GM21423 (cell line): ENCODE measurements at regions not wholly inside any gene's neighbourhood (a gene's known extent, or its start where the extent isn't known, plus 50 kb on each side); places are given as distances from the start of the nearest gene placed in this dataset.

Experiments used
- ATAC-seq: cut with Tn5 transposase; IDR thresholded peaks from one replicate; pipeline ENCODE4 v1.9.1; 2021; ENCODE audit warnings: mild to moderate bottlenecking, moderate library complexity; ENCODE audit not compliant: unreplicated experiment

DNA sequence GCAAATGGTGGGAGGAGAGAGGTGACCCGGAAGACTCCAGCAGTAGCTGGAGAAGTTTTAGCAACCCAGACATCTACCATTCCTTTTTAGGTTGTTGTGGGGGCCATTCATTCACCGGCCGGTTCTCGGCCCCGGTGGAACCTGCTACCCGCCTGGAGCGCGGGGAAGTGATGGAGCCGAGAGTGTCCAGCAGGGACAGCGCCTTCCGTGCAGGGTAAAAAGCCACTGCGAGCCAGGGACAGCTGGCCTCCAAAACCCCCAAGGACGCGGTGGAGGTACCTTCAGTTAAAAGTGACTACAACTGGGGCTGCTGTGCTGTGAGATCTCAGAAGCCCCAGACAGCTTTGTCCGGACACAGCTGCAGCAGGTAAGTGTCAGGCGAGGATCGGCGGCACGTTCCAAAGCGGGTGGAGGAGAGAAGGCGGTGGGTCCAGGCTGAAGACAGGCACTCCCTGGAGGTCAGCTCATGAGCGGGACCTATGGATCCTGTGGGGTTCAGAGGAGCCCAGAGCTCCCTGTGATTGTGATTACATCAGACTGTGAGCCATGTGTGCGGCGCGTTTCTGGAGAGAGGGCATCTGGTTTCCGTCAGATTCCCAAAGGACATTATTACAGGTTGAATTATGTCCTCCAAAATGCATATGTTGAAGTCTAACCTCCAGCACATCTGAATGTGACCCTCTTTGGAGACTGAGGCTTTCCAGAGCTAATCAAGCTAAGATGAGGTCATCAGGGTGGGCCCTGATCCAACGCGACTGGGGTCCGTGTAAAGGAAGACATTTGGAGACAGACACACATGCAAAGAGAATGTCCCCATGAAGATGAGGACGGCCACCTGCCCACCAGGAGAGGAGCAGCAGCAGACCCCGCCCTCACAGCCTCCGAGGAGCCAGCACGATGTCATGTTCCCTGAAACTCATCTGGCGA, 276.3 kb downstream of the EIPR1 start:
- no peak for ATAC-seq

DNA sequence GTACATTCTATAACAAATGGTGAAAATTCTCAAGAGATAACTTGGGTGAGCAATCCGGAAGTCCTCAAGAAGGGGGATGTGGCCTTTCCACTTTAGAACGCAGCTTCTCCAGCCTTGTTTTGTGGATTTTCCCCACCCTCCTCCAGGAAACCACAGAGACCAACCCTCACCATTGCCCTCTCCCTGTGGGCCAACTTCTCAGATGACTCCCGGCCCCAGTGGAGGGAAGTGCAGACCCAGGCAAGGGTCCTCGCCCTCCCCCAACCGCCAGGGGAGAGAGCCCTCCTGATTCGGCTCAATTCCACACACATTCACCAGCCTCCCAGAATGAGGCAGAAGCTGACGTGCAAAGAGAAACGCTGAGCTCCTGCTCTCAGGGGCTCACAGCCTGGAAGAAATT, 277.2 kb downstream of the EIPR1 start:
- no peak for ATAC-seq

DNA sequence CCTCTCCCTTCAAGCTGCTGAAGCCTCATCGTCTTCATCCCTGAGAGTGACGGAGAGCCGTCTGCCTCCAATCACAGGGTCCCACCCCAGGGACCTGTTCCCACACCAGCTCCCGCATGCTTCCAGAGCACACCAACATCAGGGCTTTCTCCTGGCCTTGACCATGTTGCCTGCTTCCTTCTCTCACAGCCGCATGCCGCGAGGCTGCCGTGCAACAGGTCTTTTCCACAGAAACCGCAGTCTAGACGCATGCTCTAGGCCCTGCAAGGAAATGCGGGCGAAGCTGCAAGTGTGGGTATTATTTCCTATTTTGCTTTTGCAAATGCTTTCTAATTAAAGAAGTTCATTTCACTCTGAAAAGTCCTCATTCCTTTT, 277.8 kb downstream of the EIPR1 start:
- ATAC-seq = no peak

- ATAC-seq = no peak
Observed at GRCh38 chr2:3099145-3099859, 278.3 kb downstream of the EIPR1 start.

GRCh38 chr2:3098231-3098630, 279.4 kb downstream of the EIPR1 start:
- no peak for ATAC-seq

DNA sequence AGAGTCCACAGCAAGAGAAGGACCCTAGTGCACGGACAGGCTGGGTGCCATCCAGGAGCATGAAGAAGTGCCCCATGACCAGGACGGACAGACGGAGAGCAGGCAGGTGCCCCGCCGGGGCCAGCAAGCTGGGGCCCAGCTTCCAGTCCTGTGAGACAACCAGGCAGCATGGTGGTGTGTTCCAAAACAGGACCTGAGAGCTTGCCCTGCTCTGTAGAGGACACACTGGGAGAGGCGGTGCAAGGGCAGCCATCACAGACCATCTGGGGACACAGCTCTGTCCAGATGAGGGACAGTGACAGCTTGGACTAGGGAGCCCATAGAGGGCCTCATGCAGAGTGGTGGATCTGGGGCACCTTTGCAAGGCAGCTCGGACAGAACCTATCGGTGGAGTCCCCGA, 279.8 kb downstream of the EIPR1 start:
- ATAC-seq = no peak

GRCh38 chr2:3094999-3095958, 282.3 kb downstream of the EIPR1 start:
- ATAC-seq = no peak

- ATAC-seq = no peak
Observed at GRCh38 chr2:3094318-3094717, 283.3 kb downstream of the EIPR1 start.

DNA sequence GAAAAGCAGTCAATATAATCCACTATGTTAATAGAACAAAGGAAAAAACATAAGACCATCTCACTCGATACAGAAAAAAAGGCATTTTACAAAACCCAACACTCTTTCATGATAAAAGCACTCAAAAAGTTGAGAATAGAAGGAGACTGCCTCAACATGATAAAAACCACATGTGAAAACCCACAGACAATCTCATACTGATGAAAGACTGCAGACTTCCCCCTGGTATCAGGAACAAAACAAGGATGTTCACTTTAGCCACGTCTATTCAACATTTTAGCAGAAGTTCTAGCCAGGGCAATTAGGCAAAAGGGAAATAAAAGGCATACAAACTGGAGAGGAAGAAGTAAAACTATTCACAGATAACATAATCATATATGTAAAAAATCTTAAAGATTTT, 285.9 kb downstream of the EIPR1 start:
- no peak for ATAC-seq

DNA sequence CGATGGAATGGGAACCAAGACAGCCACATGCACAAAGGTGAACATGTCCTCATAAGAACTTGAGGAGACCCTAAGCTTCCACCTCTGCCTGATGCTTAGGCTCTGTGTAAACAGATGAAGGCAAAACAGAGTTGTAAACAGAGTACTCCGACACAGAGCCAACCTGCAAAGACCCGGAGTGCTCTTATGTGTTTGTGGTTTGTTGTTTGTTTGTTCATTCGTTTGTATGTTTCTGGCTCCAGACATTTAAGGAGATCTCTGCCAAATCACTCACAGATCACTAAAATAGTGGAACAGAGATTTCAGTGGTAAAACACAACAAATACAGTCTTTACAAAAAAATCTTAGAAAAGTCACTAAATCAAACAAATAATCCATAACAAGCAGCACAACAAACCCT, 294.9 kb downstream of the EIPR1 start:
- no peak for ATAC-seq

GRCh38 chr2:3079959-3080948, 297.4 kb downstream of the EIPR1 start:
- ATAC-seq = no peak

- no peak for ATAC-seq
Observed at GRCh38 chr2:3079466-3079865, 298.2 kb downstream of the EIPR1 start.

DNA sequence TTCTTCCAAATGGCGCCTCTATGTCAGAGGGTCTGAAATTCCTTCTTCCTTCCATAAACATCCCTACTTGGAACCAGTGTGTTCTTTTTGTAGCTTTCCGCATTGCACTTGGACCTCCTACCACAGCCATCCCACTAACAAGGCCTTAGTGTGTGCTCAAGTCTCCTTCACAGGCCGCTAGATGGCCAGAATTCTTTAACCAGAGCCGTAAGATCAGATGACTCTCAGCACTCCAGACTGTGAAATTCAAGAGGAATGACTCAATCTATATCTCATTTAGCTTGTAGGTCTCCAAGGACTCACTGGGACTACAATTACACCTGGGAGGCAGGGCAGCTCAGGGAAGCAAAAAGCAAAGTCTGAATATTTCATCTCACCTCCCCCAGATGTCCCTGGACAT, 298.9 kb downstream of the EIPR1 start:
- no peak for ATAC-seq

- ATAC-seq = no peak
Observed at GRCh38 chr2:3076848-3077642, 300.6 kb downstream of the EIPR1 start.

DNA sequence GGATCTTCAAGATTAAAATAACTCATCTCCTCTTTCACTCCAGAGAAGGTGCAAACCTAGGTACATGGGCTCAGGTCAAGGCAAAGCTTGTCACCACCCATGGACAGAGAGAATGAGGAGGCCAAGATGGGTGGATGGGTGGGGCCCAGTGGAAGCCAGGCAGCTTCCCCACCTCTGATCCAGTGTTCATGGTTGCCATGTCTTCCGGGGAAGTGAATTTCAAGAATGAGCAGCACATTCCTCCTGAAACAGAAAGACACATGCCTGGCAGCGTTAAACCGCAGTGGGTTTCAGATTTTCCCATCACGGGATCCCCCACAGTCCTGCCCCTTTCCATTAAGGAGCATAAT, 301.7 kb downstream of the EIPR1 start:
- no peak for ATAC-seq

DNA sequence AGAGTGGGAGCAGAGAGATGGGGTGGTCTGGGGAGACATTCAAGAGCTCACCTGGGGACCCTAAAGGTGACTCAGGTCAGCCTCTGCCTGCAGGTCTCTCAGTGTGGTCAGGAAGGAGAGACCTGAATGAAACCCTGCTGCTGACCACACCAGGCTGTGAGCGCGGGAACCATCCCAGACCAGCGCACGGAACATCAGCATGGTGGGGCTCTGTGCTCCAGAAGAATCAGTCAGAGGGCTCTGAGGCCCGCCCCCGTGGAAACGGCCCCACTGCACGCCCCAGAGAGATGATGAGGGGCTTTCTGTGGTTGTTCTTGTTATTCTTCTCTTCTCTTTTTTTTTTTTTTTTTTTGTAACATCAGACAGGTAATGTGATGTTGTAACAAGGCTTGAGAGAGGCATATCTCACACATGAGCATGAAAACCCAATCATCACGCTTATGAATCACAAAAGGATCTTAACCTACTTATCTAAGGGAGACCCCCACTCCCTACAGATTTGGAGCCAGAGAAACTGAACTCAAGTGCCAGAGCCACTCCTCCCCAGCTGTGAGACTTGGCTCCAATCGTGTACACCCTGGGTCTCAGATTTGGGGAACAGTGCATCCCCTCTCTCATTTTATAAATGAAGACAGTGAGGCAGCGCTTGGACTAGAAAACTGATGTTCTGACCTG, 302.2 kb downstream of the EIPR1 start:
- no peak for ATAC-seq

- ATAC-seq = no peak
Observed at GRCh38 chr2:3073704-3074103, 303.9 kb downstream of the EIPR1 start.

DNA sequence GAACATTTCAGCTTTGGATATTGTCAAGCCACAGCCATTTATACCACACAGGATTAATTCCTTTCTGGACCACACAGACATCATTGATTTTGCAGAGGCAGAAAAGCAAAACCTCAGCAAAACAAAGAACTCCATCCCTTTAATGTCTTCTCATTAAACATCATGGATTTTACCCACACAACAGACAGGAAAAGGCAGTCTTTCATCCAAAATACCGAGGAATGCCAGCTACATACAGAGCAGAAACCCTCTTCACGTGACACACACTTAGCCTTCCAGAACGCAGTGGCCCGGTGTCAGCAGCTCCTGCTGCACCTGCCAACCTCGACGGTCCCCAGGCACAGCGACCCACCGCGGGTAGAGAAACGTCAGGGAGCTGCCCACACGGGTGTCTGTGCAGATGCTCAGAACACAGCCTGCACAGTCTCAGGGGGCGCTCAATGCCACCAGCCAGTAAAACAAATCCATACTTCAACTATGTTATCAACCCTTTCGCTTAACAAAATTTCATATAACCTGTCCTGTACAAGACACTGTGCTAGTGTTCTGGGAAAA, 304.5 kb downstream of the EIPR1 start:
- ATAC-seq = no peak
